A549 (cell line): ENCODE measurements at regions not wholly inside any gene's neighbourhood (a gene's known extent, or its start where the extent isn't known, plus 50 kb on each side); places are given as distances from the start of the nearest gene placed in this dataset.

Source experiments
- BHLHE40 ChIP-seq: IDR thresholded peaks from 2 replicates; pipeline ENCODE4 v1.6.1; 2012; ENCODE audit warnings: low read depth, low read length, inconsistent platforms
- CEBPB ChIP-seq, 2 experiments: fragments of >200 bp in 1 of 2; sonication (Bioruptor Twin) in 1 of 2; formaldehyde crosslinking in 1 of 2; IDR thresholded peaks; 2 replicates each; pipeline ENCODE4 v1.6.1; 2012 to 2016
- EHF ChIP-seq: fragments of 250-450 bp; sonication (Bioruptor Pico); IDR thresholded peaks from 2 replicates; pipeline ENCODE4 v1.5.0; 2020; ENCODE audit warnings: mild to moderate bottlenecking
- JUN ChIP-seq, 2 experiments: fragments of >200 bp; sonication (Bioruptor Twin); formaldehyde crosslinking; IDR thresholded peaks; 2 replicates in 1 of 2; 3 replicates in 1 of 2; pipeline ENCODE4 v1.6.1; 2016 to 2017
- MAZ ChIP-seq: fragments of 150-350 bp; IDR thresholded peaks from 2 replicates; pipeline ENCODE4 v1.6.1; 2014; ENCODE audit warnings: antibody characterized with exemption, low read depth, low read length, borderline replicate concordance
- PHF8 ChIP-seq: fragments of 200-600 bp; sonication (generic); IDR thresholded peaks from 2 replicates; pipeline ENCODE4 v1.6.1; 2016; ENCODE audit warnings: low read depth, mild to moderate bottlenecking, antibody characterized with exemption, moderate library complexity, borderline replicate concordance
- POLR2A ChIP-seq: IDR thresholded peaks from 2 replicates; pipeline ENCODE4 v1.6.1; 2012; ENCODE audit warnings: mild to moderate bottlenecking, low read length
- RFX5 ChIP-seq: fragments of 450-650 bp; IDR thresholded peaks from 2 replicates; pipeline ENCODE4 v1.7.1; 2014; ENCODE audit warnings: antibody characterized with exemption, mild to moderate bottlenecking, moderate library complexity
- RNF2 ChIP-seq: fragments of 200-600 bp; sonication (generic); IDR thresholded peaks from 2 replicates; pipeline ENCODE4 v1.6.1; 2016; ENCODE audit warnings: low read depth, mild to moderate bottlenecking, antibody characterized with exemption, moderate library complexity, borderline replicate concordance
- SMC3 ChIP-seq: fragments of >200 bp; sonication (Bioruptor Twin); formaldehyde crosslinking; IDR thresholded peaks from 3 replicates; pipeline ENCODE4 v1.6.1; 2018; ENCODE audit warnings: inconsistent platforms
- TF ChIP-seq, protein P1 (sequence below): fragments of >200 bp; sonication (Bioruptor Twin); formaldehyde crosslinking; IDR thresholded peaks from 3 replicates; pipeline ENCODE4 v1.5.1; 2016
- TF ChIP-seq, protein P2 (sequence below): fragments of 150-350 bp; IDR thresholded peaks from 2 replicates; pipeline ENCODE4 v1.6.1; 2014; ENCODE audit warnings: low read depth, mild to moderate bottlenecking, low read length
- TF ChIP-seq, protein P3 (sequence below): fragments of 250-450 bp; sonication (Bioruptor Pico); IDR thresholded peaks from 2 replicates; pipeline ENCODE4 v1.5.0; 2021; ENCODE audit warnings: mild to moderate bottlenecking, moderate library complexity, borderline replicate concordance

DNA sequence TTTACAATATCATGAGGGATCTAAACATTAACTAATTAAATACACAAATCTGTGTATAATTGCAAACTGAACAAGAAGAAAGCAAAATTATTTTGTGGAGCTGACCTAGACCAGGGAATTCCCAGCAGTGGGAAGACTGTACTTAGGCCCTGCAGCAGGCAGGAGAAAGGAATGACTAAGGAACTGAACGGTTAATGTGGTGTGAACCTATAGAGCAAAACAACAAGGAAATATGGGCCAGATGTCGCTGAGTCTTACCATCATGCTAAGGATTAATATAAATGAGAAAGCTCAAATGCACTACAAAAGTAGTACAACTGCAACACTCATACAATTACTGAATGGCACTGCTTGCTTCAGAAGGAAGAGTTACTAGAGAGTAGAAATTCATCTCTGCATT, 120.3 kb upstream of the ATXN3L start:
- TF ChIP-seq, protein P1, sequence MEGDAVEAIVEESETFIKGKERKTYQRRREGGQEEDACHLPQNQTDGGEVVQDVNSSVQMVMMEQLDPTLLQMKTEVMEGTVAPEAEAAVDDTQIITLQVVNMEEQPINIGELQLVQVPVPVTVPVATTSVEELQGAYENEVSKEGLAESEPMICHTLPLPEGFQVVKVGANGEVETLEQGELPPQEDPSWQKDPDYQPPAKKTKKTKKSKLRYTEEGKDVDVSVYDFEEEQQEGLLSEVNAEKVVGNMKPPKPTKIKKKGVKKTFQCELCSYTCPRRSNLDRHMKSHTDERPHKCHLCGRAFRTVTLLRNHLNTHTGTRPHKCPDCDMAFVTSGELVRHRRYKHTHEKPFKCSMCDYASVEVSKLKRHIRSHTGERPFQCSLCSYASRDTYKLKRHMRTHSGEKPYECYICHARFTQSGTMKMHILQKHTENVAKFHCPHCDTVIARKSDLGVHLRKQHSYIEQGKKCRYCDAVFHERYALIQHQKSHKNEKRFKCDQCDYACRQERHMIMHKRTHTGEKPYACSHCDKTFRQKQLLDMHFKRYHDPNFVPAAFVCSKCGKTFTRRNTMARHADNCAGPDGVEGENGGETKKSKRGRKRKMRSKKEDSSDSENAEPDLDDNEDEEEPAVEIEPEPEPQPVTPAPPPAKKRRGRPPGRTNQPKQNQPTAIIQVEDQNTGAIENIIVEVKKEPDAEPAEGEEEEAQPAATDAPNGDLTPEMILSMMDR = no peak
- TF ChIP-seq POLR2A (no peak), EHF (CRISPR knock-in tag) (no peak), RNF2 (no peak), RFX5 (no peak), PHF8 (no peak), JUN (IDR thresholded peaks at IDR 0.05) (no peak), BHLHE40 (no peak), SMC3 (no peak), CEBPB (IDR thresholded peaks at IDR 0.05) (no peak), MAZ (no peak)
- TF ChIP-seq, protein P2, sequence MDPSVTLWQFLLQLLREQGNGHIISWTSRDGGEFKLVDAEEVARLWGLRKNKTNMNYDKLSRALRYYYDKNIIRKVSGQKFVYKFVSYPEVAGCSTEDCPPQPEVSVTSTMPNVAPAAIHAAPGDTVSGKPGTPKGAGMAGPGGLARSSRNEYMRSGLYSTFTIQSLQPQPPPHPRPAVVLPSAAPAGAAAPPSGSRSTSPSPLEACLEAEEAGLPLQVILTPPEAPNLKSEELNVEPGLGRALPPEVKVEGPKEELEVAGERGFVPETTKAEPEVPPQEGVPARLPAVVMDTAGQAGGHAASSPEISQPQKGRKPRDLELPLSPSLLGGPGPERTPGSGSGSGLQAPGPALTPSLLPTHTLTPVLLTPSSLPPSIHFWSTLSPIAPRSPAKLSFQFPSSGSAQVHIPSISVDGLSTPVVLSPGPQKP = no peak
- TF ChIP-seq, protein P3, sequence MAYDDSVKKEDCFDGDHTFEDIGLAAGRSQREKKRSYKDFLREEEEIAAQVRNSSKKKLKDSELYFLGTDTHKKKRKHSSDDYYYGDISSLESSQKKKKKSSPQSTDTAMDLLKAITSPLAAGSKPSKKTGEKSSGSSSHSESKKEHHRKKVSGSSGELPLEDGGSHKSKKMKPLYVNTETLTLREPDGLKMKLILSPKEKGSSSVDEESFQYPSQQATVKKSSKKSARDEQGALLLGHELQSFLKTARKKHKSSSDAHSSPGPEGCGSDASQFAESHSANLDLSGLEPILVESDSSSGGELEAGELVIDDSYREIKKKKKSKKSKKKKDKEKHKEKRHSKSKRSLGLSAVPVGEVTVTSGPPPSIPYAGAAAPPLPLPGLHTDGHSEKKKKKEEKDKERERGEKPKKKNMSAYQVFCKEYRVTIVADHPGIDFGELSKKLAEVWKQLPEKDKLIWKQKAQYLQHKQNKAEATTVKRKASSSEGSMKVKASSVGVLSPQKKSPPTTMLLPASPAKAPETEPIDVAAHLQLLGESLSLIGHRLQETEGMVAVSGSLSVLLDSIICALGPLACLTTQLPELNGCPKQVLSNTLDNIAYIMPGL (CRISPR knock-in tag) = no peak
